Gastroesophageal sphincter (tissue), 3 donors: ENCODE measurements at regions not wholly inside any gene's neighbourhood (a gene's known extent, or its start where the extent isn't known, plus 50 kb on each side); places are given as distances from the start of the nearest gene placed in this dataset.

Source experiments
- POLR2A ChIP-seq, 2 donors: fragments of 450-650 bp; IDR thresholded peaks; one replicate each; pipeline ENCODE4 v1.6.1; 2017; ENCODE audit warnings: antibody characterized with exemption in 2 of 2, mild to moderate bottlenecking in 2 of 2, moderate library complexity in 1 of 2
- POLR2AphosphoS5 ChIP-seq: sonication (generic); formaldehyde crosslinking; IDR thresholded peaks from one replicate; pipeline ENCODE4 v1.6.1; 2017; ENCODE audit warnings: antibody characterized with exemption
- TF ChIP-seq, protein P1 (sequence below), 4 experiments: fragments of 200-600 bp in 2 of 4; fragments of 450-650 bp in 2 of 4; sonication (generic) in 1 of 4; IDR thresholded peaks; one replicate each; pipeline ENCODE4 v1.5.1; 2017 to 2019; ENCODE audit warnings: antibody characterized with exemption in 4 of 4, mild to moderate bottlenecking in 2 of 4, moderate library complexity in 2 of 4

GRCh38 chr18:41529093-41529492 is 425.9 kb upstream of the PIK3C3 start:
- no peak for TF ChIP-seq POLR2AphosphoS5
- TF ChIP-seq, protein P1, sequence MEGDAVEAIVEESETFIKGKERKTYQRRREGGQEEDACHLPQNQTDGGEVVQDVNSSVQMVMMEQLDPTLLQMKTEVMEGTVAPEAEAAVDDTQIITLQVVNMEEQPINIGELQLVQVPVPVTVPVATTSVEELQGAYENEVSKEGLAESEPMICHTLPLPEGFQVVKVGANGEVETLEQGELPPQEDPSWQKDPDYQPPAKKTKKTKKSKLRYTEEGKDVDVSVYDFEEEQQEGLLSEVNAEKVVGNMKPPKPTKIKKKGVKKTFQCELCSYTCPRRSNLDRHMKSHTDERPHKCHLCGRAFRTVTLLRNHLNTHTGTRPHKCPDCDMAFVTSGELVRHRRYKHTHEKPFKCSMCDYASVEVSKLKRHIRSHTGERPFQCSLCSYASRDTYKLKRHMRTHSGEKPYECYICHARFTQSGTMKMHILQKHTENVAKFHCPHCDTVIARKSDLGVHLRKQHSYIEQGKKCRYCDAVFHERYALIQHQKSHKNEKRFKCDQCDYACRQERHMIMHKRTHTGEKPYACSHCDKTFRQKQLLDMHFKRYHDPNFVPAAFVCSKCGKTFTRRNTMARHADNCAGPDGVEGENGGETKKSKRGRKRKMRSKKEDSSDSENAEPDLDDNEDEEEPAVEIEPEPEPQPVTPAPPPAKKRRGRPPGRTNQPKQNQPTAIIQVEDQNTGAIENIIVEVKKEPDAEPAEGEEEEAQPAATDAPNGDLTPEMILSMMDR (IDR thresholded peaks at IDR 0.05) = no peak
- no peak for TF ChIP-seq POLR2A (IDR thresholded peaks at IDR 0.05)
